HG02623 (cell line): ENCODE measurements at regions not wholly inside any gene's neighbourhood (a gene's known extent, or its start where the extent isn't known, plus 50 kb on each side); places are given as distances from the start of the nearest gene placed in this dataset.

Experiments
- ATAC-seq: cut with Tn5 transposase; IDR thresholded peaks from one replicate; pipeline ENCODE4 v1.9.1; 2021; ENCODE audit warnings: moderate library complexity; ENCODE audit not compliant: unreplicated experiment

DNA sequence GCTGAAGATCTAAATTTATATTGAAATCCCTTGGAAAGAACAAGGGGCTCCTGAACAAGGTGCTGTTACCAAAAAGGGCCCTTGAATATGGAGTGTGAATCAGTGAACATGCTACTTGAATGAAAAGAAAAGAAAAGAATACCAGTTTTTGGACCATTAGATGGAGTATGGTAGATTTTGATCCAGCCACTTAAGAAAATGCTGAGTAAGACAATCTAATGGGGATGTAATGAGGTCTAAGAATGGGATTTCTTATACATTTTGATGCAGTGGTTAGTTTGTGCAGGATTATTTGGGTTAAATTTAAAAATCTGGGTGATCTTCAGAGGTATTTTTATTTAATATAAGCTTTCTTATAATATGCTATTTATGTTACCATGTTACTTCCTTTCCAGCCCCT, 2003.0 kb upstream of the LRRTM1 start:
- no peak for ATAC-seq

DNA sequence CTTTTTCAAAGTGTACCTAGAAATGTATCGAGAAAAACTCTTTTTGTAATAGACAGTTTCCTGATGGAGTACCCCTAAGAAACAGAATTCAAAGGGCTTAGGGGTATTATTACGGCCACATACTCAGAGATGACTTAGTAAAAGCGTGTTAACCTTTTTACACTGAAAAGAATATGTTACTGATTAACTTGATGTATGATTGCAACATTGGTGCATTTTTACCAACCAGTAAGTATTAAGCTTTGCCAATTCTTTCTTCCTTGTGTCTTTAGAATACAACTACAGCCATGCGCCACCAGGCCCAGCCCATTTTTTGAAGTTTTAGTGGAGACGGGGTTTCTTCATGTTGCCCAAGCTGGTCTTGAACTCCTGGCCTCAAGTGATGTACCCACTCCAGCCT, 1997.0 kb upstream of the LRRTM1 start:
- ATAC-seq: no peak

DNA sequence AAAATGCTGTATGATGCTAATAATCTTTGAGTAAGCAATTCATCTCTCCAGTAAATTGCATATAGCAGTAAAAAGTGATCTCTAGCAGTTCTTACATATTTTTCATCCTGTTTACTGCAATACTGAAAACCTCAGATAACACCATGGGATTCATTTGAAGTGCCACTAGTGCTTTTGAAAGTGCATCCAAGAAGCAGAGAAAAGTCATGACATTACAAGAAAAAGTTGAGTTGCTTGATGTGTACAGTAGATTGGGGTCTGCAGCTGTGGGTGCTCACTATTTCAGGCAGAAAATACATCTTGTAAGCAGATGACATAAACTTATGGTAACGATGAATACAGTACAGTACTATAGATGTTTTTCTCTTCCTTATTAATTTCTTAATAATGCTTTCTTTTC, 1984.9 kb upstream of the LRRTM1 start:
- no peak for ATAC-seq

DNA sequence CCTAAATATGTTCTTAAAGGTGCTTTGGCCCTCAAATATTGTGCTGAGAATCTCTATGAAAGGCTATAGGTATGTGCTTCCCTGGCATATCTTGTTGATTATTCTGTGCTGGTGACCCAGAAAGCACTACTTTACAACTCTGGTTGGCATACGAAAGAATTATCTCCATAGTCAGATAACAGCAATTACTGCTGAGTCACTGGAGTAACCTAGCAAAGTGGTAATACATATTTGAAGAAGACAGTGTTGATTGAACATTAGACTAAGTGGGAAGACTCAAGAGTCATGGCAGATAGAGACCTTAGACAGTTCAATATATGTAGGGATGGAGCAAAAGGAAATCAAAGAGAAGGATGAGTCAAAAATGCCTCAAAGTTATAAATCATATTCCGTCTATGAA, 1978.5 kb upstream of the LRRTM1 start:
- ATAC-seq: no peak

DNA sequence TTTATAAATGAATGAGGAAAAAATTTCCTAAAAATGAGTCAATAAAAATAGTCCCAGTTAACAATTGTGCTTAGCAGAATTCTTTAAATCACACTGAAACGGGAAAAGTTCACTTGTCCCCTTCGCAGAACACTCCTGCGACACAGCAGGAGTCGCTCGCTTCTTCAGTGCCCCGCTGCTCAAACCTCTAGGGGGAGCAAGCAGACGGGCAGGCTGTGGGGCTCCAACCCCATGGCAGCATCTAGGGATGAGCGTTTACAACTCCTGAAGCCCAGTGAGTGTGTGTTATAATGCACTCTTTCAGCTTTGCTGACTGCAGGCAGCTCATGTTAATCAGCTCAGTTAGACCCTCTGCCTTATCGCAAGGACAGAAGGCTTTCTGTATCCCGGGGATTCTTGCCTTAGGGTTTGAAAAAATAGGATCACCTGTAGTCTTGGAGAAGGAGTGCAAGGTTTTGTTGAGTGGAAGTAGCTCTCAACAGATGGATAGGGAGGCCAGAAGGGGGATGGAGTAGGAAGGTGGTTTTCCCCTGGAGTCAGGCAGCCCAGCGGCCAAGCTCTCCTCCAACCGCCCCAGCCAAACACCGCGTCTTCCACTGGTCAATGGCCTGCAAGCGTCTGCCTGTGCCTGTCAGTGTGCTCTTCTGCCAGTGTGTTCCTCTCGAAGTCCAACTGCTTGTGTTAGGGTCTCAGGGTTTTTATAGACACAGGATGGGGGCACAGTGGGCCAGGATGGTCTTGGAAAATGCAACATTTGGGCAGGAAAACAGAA, 1977.7 kb upstream of the LRRTM1 start:
- no peak for ATAC-seq

DNA sequence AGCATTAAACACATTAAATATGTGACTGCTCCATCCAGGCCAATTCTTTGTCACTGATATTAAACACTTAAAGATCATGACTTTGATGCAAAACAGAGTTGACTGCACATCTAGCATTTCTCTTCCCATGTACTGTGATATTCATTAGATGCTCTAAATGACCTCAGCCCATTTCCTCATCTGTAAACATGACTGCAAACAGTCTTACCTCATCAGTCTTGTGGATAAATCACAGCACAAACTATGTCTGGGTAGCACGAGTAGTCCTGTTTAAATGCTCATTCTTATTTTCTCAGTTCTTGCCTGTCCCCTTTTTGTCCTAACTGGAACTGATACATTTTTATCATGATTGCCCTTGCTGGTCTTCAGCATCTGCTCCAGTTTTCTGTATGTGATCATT, 1974.8 kb upstream of the LRRTM1 start:
- no peak for ATAC-seq

DNA sequence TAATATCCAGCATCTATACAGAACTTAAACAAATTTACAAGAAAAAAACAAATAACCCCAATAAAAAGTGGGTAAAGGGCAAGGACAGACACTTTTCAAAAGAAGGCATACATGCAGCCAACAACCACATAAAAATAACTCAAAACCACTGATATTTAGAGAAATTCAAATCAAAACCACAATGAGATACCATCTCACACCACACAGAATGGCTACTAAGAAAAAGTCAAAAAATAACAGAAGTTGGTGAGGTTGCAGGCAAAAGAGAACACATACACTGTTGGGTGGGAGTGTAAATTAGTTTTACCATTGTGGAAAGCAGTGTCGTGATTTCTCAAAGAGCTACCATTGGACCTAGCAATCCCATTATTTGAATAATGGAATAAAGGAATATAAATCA, 1973.9 kb upstream of the LRRTM1 start:
- ATAC-seq: no peak

DNA sequence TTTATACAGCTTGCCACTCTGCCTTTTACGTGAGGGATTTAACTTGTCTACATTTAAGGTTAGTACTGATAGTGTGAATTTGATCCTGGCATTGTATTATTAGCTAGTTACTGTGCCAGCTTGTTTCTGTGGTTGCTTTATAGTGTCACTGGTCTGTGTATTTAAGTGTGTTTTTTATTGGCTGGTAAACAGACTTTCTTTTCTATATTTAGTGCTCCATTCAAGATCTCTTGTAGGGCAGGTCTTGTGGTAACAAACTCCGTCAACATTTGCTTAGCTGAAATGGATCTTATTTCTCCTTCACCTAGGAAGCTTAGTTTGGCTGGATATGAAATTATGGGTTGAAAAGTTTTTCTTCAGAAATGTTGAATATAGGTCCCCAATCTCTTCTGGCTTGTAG, 1971.0 kb upstream of the LRRTM1 start:
- ATAC-seq: no peak

DNA sequence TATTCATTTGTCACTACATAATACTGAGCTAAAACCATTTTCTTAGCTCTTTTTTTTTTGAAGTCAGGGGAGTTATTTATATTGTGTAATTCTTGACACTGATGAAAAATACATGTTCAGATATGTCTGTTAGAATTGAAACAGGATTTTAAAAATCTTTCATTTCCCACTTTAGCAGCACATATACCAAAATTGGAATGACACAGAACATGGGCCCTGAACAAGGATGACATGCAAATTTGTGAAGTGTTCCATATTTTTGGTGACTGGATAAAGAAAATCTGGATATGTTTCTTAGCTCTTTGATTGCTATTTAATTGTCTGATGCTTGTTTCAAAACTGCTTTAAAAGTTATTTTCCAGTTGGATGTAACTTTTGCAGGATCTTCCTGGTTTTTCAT, 1963.9 kb upstream of the LRRTM1 start:
- ATAC-seq: no peak

DNA sequence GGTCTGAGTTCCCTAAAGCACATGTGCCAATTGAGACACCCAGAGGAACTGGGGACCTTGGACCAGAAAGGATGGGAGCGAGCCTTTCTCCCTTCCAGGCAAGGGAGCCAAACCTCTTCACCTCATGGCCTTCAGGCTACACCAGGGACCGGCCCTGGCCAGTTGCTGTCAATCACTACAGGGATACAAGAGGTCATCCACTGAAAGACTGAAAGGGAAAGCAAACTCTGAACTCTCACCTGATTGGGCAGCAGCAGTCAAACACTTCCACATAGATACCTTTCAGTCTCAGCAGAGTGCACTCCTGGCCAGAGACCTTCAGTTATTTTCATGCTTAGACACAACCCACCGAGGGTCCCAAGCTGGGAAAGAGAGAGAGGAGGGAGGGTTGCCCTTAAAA, 1956.0 kb upstream of the LRRTM1 start:
- no peak for ATAC-seq

DNA sequence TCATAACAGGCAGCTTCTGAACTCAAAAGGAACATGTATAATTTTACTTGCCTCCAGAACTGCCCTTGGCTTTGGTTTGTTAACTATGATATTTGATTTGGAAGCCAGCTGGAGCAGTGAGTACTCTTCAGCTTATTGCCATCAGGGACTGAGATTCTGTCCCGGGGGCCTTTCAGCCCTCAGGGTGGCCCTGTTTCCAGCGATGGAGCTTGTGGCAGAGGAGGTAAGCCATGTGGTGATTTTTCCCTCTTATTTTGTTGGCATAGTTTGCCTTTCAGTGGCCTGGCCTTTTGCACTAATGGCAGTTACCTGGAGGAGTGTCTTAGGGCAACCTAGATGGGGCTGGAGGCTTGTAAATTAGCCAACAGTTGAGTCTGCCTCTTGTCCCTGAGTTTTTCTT, 1955.0 kb upstream of the LRRTM1 start:
- no peak for ATAC-seq

DNA sequence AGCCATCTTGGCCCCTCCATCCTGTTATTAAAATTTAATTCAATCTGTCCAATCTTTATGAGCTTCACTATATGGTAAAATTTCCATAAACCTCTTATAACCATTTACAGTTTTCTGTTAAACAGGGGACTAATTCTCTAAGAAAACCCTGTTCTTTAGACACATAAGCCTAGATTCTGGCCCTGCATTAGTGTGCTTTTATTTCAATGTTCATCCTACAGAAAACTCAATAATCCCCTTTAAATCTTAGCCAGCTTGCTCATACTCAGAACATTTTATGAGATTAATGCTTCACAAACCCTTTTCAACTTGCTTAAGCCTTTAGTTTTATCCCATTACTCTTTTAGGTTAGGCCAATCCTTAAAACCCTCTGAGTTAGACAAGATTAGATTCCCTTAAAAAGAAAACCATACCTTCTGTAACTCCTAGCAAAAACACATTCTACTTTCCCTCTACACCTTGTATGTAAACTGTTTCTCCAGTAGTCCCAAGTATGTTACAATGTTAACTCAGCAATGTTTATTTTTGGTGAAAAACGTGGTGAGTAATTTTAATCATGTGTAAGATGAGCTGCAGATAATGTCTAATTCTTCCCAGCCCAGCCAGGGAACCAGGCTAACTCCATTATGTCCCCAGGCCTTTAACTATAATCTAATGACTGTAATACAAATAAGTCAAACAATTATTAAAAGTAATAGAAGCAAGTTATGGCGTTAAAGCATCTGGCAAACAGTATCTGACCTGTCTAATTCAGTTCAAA, 1953.4 kb upstream of the LRRTM1 start:
- no peak for ATAC-seq

DNA sequence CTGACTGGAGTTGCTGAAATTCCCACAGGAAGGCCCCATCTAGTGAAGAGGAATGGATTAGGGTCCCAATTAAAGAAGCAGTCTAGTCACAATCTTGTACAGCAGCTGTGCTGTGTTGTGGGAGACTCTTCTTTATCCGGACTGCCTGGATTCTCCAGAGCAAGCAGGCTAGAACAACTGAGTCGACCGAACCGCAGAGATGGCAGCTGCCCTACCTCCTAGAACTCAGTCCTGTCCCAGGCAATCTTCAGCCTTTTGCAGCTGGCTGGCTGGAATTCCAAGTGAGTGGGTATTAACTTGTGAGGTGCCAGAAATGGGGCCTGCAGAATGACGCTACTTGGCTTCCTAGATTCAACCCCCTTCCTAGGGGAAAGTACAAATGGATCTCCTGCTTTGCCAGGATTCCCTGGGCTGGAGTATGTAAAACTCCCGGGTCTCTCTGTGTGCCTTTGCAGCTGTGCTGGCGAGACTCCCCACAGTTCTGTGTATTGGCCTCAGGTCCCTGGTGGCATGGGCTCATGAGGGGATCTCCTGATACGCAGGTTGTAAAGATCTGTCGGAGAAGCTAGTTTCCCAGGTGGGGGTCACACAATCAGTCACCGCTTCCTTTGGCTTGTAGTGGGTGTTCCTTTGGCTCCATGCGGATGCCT, 1952.6 kb upstream of the LRRTM1 start:
- ATAC-seq: no peak

DNA sequence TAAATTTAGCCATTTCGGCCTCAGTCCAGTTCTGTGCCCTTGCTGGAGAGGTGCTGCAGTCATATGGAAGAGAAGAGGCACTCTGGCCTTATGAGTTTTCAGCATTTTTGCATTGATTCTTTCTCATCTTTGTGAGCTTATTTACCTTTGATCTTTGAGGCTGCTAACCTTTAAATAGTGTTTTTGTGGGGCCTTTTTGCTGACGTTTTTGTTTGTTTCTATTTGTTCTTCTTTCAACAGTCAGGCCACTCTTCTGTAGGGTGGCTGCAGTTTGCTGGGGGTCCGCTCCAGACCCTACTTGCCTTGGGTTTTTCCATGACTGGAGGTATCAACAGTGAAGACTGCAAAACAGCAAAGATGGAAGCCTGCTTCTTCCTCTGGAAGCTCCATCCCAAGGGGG, 1951.7 kb upstream of the LRRTM1 start:
- ATAC-seq: no peak

DNA sequence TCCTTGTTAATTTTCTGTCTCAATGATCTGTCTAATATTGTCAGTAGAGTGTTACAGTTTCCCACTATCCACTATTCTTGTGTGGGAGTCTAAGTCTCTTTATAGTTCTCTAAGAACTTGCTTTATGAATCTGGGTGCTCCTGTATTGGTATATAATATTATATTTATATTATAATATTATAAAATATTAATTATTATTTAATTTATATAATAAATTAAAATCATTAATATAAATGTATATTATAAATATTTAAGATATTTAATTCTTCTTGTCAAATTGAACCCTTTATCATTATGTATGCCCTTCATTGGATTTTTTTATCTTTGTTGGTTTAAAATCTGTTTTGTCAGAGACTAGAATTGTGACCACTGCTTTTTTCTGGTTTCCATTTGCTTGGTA, 1950.2 kb upstream of the LRRTM1 start:
- no peak for ATAC-seq

DNA sequence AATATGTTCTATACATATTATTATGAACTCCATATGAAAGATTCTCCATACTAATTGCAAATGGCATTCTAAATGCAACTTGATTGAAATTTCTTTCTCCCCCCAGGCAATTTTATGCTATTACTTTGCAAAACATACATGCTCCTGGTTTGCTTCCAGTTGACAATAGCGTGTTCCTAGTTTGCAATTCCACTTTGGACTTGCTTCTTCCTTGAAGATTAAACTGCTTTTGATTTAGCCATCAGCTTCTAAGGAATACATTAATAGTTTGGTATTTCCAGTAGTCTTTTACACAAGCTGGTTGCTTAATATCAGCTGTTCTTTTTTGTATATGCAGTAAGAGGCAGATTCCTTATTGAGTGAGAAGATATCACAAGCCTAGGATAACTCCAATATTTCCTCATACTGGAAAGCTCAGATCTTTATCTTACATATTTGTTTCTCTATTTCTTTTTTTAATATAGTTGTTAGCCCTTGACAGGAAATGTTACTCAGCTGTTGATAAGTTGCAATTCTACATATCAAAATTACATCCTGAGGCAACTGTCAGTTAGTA, 1941.7 kb upstream of the LRRTM1 start:
- no peak for ATAC-seq

DNA sequence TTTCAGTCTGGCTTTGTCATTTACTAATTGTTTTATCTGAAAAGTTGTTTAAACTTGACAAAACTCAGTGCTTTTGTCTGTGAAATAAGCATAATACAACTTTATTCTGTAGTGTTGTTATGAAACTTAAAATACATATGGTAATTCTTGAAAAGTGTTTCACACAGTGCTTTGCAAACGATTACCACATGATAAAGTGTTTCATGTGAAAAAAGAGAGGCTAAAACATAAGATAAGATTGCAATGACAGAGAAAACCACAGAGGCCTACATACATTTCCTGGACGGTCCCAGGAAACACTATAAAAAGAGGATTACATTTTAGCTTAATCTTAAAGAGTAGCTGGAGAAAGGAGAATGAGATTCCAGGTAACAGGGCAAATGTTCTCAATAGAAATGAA, 1934.6 kb upstream of the LRRTM1 start:
- ATAC-seq: no peak

DNA sequence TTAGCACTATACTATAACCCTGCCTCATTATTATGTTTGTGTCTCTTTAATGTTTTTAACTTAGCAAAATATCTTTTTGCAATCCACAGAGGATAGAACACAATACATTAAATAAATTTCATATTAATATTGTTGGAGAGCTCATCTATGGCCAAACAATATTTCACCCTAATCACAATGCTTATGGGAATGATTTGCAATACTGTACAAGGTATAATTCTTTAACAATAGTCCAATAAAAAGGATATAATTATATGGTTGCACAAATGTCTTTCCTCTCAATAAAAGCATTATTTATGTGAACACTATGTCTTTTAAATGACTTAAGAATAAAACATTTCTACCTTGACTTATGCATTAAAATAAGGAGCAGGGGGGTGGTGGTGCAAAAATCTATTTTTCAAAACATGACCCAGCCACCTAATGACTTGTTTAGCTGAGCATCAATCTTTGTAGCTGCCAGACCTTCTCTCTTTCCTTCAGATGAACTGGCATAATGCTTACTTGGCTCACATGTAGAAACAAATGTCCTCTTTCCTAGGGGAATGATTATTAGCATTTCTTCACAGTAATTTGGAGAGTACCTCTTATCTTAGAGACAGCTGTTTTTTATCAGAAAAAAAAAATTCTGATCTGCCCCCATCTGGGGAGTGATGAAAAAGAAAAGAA, 1933.6 kb upstream of the LRRTM1 start:
- ATAC-seq: no peak

DNA sequence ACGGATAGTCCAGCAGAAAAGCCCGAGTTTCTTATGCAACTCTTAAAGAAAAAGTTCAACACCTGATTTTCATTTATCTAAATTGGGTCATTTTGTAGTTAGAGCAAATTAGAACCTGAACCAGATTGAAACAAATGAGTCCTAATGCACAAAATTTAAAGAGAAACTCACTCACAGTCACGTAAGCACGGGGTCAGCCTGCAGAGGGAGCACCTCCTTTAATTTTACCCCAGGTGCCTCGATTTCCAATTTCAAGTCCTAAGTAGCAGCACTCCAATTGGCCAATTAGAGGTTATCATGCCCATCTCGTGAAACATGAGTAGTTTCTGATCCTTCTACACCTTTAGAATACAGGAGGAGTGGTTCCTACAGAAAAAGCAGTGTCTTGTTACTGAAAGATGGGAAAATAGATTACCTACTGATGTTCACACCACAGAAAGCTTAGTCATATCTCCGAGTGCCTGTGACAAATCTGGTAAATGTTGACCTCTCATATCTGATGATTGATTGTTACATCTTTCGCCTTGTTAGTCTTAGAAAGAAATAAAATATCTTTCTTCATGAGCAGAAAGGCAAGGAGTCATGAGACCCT, 1929.8 kb upstream of the LRRTM1 start:
- ATAC-seq: no peak

DNA sequence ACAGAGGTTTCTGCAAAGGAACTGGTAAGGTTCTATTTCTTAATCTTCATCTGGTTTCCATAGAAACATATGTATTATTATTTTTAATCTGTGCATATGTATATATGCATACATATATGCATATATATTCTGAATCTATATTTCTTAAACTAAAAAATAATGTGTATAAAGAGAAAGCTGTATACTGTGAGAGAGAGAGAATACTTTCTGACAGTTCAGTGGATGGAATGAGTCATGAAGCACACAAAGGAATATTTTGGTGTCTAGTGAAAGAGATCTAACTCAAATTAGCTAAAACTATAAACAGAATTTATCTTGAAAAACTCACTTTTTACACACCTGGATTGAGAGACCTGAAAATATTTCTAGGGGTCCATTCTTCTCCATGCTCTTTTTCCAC, 1929.3 kb upstream of the LRRTM1 start:
- no peak for ATAC-seq

DNA sequence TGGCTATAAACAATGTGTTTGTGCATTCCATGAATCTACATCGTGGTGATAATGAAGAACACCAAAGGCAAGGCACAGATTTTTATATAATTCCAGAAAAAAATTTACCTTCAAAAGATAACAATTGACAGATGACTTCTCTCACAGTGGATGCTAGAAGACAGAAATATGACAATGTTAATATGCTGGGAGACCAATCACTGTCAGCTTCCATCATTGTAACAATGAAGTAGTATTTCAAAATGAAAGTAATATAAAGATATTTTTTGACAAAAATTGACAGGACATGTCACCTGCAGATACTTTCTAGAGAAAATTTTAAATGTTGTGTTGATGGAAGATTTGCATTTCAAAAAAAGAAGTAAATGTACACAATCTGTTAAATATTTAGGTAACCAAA, 1925.9 kb upstream of the LRRTM1 start:
- ATAC-seq: no peak
